Stimulated activated CD4-positive, alpha-beta T cell treated with anti-CD3 and anti-CD28 coated beads, Interleukin-15, amount 100 ng/mL, for 24 hours (primary cell): ENCODE measurements at regions not wholly inside any gene's neighbourhood (a gene's known extent, or its start where the extent isn't known, plus 50 kb on each side); places are given as distances from the start of the nearest gene placed in this dataset.
"Not testable (repeated sequence)": the region's sequence is repeated elsewhere in the genome, so short reads cannot be mapped to it uniquely, and the experiment has no call there.

ENCODE experiments used
- DNase-seq: peaks from one replicate; pipeline ENCODE4 v3.0.0-alpha.2; 2020

GRCh38 chr20:40861427-40862008, 167.1 kb upstream of the TOP1 start:
- DNase-seq = no peak

GRCh38 chr20:40863355-40863919, 165.2 kb upstream of the TOP1 start:
- no peak for DNase-seq

- DNase-seq = no peak
Measured at GRCh38 chr20:40864470-40864869, 164.2 kb upstream of the TOP1 start.

- DNase-seq = no peak
Measured at GRCh38 chr20:40865095-40865494, 163.5 kb upstream of the TOP1 start.

- no peak for DNase-seq
Measured at GRCh38 chr20:40866056-40866455, 162.6 kb upstream of the TOP1 start.

GRCh38 chr20:40868551-40869217, 159.9 kb upstream of the TOP1 start:
- DNase-seq = no peak

GRCh38 chr20:40869218-40870147, 159.1 kb upstream of the TOP1 start:
- DNase-seq = no peak

GRCh38 chr20:40875116-40876085, 153.2 kb upstream of the TOP1 start:
- DNase-seq = no peak

- not testable (repeated sequence) for DNase-seq
Measured at GRCh38 chr20:40878099-40878498, 150.5 kb upstream of the TOP1 start.

GRCh38 chr20:40880063-40880728, 148.4 kb upstream of the TOP1 start:
- DNase-seq = no peak

GRCh38 chr20:40880729-40881109, 147.9 kb upstream of the TOP1 start:
- DNase-seq = no peak

GRCh38 chr20:40882152-40882551, 146.5 kb upstream of the TOP1 start:
- no peak for DNase-seq

- no peak for DNase-seq
Measured at GRCh38 chr20:40883097-40883496, 145.5 kb upstream of the TOP1 start.

- no peak for DNase-seq
Measured at GRCh38 chr20:40887105-40887504, 141.5 kb upstream of the TOP1 start.

GRCh38 chr20:40889266-40889665, 139.4 kb upstream of the TOP1 start:
- not testable (repeated sequence) for DNase-seq

- no peak for DNase-seq
Measured at GRCh38 chr20:40890181-40890580, 138.4 kb upstream of the TOP1 start.

- no peak for DNase-seq
Measured at GRCh38 chr20:40890635-40891034, 138.0 kb upstream of the TOP1 start.

- DNase-seq = no peak
Measured at GRCh38 chr20:40891351-40891750, 137.3 kb upstream of the TOP1 start.

GRCh38 chr20:40892642-40893041, 136.0 kb upstream of the TOP1 start:
- DNase-seq = no peak

GRCh38 chr20:40893610-40894236, 134.9 kb upstream of the TOP1 start:
- DNase-seq = no peak

- no peak for DNase-seq
Measured at GRCh38 chr20:40894237-40894630, 134.4 kb upstream of the TOP1 start.
